ENCODE measurements at regions not wholly inside any gene's neighbourhood (a gene's known extent, or its start where the extent isn't known, plus 50 kb on each side); places are given as distances from the start of the nearest gene placed in this dataset.

- Mint-ChIP-seq H3K4me1 (no peaks in the 10 kb centered on the region), H3K9me3 (no peaks in the 10 kb centered on the region), H3K36me3 (no peaks in the 10 kb centered on the region), H3K27ac (no peak overlapping the region), H3K4me3 (no peak overlapping the region), H3K27me3 (peaks cover 0 to 4% of the 10 kb centered on the region in 2 donors)
- Histone ChIP-seq H3K4me1 (ENCODE audit: insufficient read depth, low read length) (no peaks in the 10 kb centered on the region), H3K27ac (ENCODE audit: low read depth, low read length) (no peak overlapping the region), H3K9me3 (ENCODE audit: control insufficient read depth in 1 of 2, low read length in 2 of 2) (no peaks in the 10 kb centered on the region), H3K36me3 (ENCODE audit: insufficient read depth, low read length) (no peaks in the 10 kb centered on the region), H3K4me3 (ENCODE audit: low read length in 2 of 2) (no peak overlapping the region), H3K27me3 (ENCODE audit: insufficient read depth, low read length) (no peaks in the 10 kb centered on the region)
- POLR2A ChIA-PET (ENCODE audit: partially characterized antibody): no interaction called here
- intact Hi-C loops (cut with micrococcal nuclease): no loop called here
- DNase-seq: no peak
- CTCF ChIA-PET (ENCODE audit: partially characterized antibody): no interaction called here
These were observed 247.5 kb downstream of the MBNL1 start for GRCh38 chr3:152516216-152516615.

GRCh38 chr3:152517502-152517901, 248.8 kb downstream of the MBNL1 start:
- Histone ChIP-seq H3K27me3 (ENCODE audit: insufficient read depth, low read length) (no peaks in the 10 kb centered on the region), H3K4me3 (ENCODE audit: low read length in 2 of 2) (no peak overlapping the region), H3K27ac (ENCODE audit: low read depth, low read length) (no peak overlapping the region), H3K9me3 (ENCODE audit: control insufficient read depth in 1 of 2, low read length in 2 of 2) (no peaks in the 10 kb centered on the region), H3K4me1 (ENCODE audit: insufficient read depth, low read length) (no peaks in the 10 kb centered on the region), H3K36me3 (ENCODE audit: insufficient read depth, low read length) (no peaks in the 10 kb centered on the region)
- H3K36me3 Mint-ChIP-seq: no peaks in the 10 kb centered on the region
- H3K27ac Mint-ChIP-seq: no peak overlapping the region
- CTCF ChIA-PET (ENCODE audit: partially characterized antibody): no interaction called here
- no peaks in the 10 kb centered on the region for H3K9me3 Mint-ChIP-seq
- no peak overlapping the region for H3K4me3 Mint-ChIP-seq
- intact Hi-C loops (cut with micrococcal nuclease): no loop called here
- POLR2A ChIA-PET (ENCODE audit: partially characterized antibody): no interaction called here
- H3K4me1 Mint-ChIP-seq: no peaks in the 10 kb centered on the region
- H3K27me3 Mint-ChIP-seq: peaks cover 0 to 4% of the 10 kb centered on the region in 2 donors
- no peak for DNase-seq

GRCh38 chr3:152518346-152518745, 249.6 kb downstream of the MBNL1 start:
- Histone ChIP-seq H3K27ac (ENCODE audit: low read depth, low read length) (no peak overlapping the region), H3K9me3 (ENCODE audit: control insufficient read depth in 1 of 2, low read length in 2 of 2) (no peaks in the 10 kb centered on the region), H3K4me3 (ENCODE audit: low read length in 2 of 2) (no peak overlapping the region), H3K27me3 (ENCODE audit: insufficient read depth, low read length) (no peaks in the 10 kb centered on the region), H3K36me3 (ENCODE audit: insufficient read depth, low read length) (no peaks in the 10 kb centered on the region), H3K4me1 (ENCODE audit: insufficient read depth, low read length) (no peaks in the 10 kb centered on the region)
- Mint-ChIP-seq H3K9me3 (no peaks in the 10 kb centered on the region), H3K4me1 (no peaks in the 10 kb centered on the region), H3K4me3 (no peak overlapping the region), H3K27me3 (peaks cover 0 to 4% of the 10 kb centered on the region in 2 donors), H3K27ac (peak overlapping the region in 1 of 7 donors; percentile 77), H3K36me3 (no peaks in the 10 kb centered on the region)
- ChIA-PET POLR2A (ENCODE audit: partially characterized antibody) (no interaction called here), CTCF (ENCODE audit: partially characterized antibody) (interaction anchor here (0.9 kb wide), 1 partner anchor 16 kb away, joined by 3 read pairs; no protein-coding TSS in a partner anchor)
- no peak for DNase-seq
- intact Hi-C loops (cut with micrococcal nuclease): no loop called here

- no peak for DNase-seq
- Mint-ChIP-seq H3K27me3 (peaks cover 0 to 4% of the 10 kb centered on the region in 2 donors), H3K4me3 (no peak overlapping the region), H3K9me3 (no peaks in the 10 kb centered on the region), H3K4me1 (no peaks in the 10 kb centered on the region), H3K36me3 (no peaks in the 10 kb centered on the region), H3K27ac (no peak overlapping the region)
- H3K27ac ChIP-seq (ENCODE audit: low read depth, low read length): no peak overlapping the region
- H3K4me1 ChIP-seq (ENCODE audit: insufficient read depth, low read length): no peaks in the 10 kb centered on the region
- H3K4me3 ChIP-seq (ENCODE audit: low read length in 2 of 2): no peak overlapping the region
- no peaks in the 10 kb centered on the region for H3K9me3 ChIP-seq (ENCODE audit: control insufficient read depth in 1 of 2, low read length in 2 of 2)
- H3K36me3 ChIP-seq (ENCODE audit: insufficient read depth, low read length): no peaks in the 10 kb centered on the region
- POLR2A ChIA-PET (ENCODE audit: partially characterized antibody): no interaction called here
- CTCF ChIA-PET (ENCODE audit: partially characterized antibody): interaction anchor here (0.9 kb wide), 1 partner anchor 17 kb away, joined by 3 read pairs; no protein-coding TSS in a partner anchor
- intact Hi-C loops (cut with micrococcal nuclease): no loop called here
- no peaks in the 10 kb centered on the region for H3K27me3 ChIP-seq (ENCODE audit: insufficient read depth, low read length)
These were observed 250.6 kb downstream of the MBNL1 start for GRCh38 chr3:152519376-152519775.

- Mint-ChIP-seq H3K4me1 (no peaks in the 10 kb centered on the region), H3K36me3 (no peaks in the 10 kb centered on the region), H3K27me3 (no peaks in the 10 kb centered on the region), H3K9me3 (no peaks in the 10 kb centered on the region), H3K27ac (no peak overlapping the region), H3K4me3 (no peak overlapping the region)
- Histone ChIP-seq H3K27me3 (ENCODE audit: insufficient read depth, low read length) (no peaks in the 10 kb centered on the region), H3K27ac (ENCODE audit: low read depth, low read length) (no peak overlapping the region), H3K4me3 (ENCODE audit: low read length in 2 of 2) (no peak overlapping the region), H3K36me3 (ENCODE audit: insufficient read depth, low read length) (no peaks in the 10 kb centered on the region), H3K4me1 (ENCODE audit: insufficient read depth, low read length) (no peaks in the 10 kb centered on the region), H3K9me3 (ENCODE audit: control insufficient read depth in 1 of 2, low read length in 2 of 2) (no peaks in the 10 kb centered on the region)
- no peak for DNase-seq
- POLR2A ChIA-PET (ENCODE audit: partially characterized antibody): no interaction called here
- CTCF ChIA-PET (ENCODE audit: partially characterized antibody): interaction anchor here (0.7 to 4.5 kb wide), 4 partner anchors 10 to 466 kb away, joined by 3 to 26 read pairs (median 5); no protein-coding TSS in a partner anchor
- intact Hi-C loops (cut with micrococcal nuclease): loop anchor here (10.0 kb wide), 1 partner anchor 687 kb away; no protein-coding TSS in a partner anchor
These were observed 253.3 kb downstream of the MBNL1 start for GRCh38 chr3:152522036-152522435.

GRCh38 chr3:152524198-152525140, 255.7 kb downstream of the MBNL1 start:
- Histone ChIP-seq H3K9me3 (ENCODE audit: control insufficient read depth in 1 of 2, low read length in 2 of 2) (no peaks in the 10 kb centered on the region), H3K4me3 (ENCODE audit: low read length in 2 of 2) (no peak overlapping the region), H3K27me3 (ENCODE audit: insufficient read depth, low read length) (no peaks in the 10 kb centered on the region), H3K36me3 (ENCODE audit: insufficient read depth, low read length) (no peaks in the 10 kb centered on the region), H3K27ac (ENCODE audit: low read depth, low read length) (no peak overlapping the region), H3K4me1 (ENCODE audit: insufficient read depth, low read length) (no peaks in the 10 kb centered on the region)
- DNase-seq: peak in 4 of 5 donors; percentile 25 to 43 (median 37)
- no peaks in the 10 kb centered on the region for H3K36me3 Mint-ChIP-seq
- ChIA-PET POLR2A (ENCODE audit: partially characterized antibody) (no interaction called here), CTCF (ENCODE audit: partially characterized antibody) (interaction anchor here (0.9 to 4.5 kb wide), 10 partner anchors 12 to 1087 kb away, joined by 3 to 29 read pairs (median 4); no protein-coding TSS in a partner anchor)
- H3K4me1 Mint-ChIP-seq: no peaks in the 10 kb centered on the region
- intact Hi-C loops (cut with micrococcal nuclease): loop anchor here (1.0 to 10.0 kb wide), 6 partner anchors 52 to 1085 kb away; no protein-coding TSS in a partner anchor
- no peak overlapping the region for H3K27ac Mint-ChIP-seq
- H3K9me3 Mint-ChIP-seq: no peaks in the 10 kb centered on the region
- H3K4me3 Mint-ChIP-seq: no peak overlapping the region
- H3K27me3 Mint-ChIP-seq: no peaks in the 10 kb centered on the region

- Histone ChIP-seq H3K9me3 (ENCODE audit: control insufficient read depth in 1 of 2, low read length in 2 of 2) (no peaks in the 10 kb centered on the region), H3K4me1 (ENCODE audit: insufficient read depth, low read length) (no peaks in the 10 kb centered on the region), H3K27me3 (ENCODE audit: insufficient read depth, low read length) (no peaks in the 10 kb centered on the region), H3K27ac (ENCODE audit: low read depth, low read length) (no peak overlapping the region), H3K36me3 (ENCODE audit: insufficient read depth, low read length) (no peaks in the 10 kb centered on the region), H3K4me3 (ENCODE audit: low read length in 2 of 2) (no peak overlapping the region)
- H3K4me1 Mint-ChIP-seq: no peaks in the 10 kb centered on the region
- ChIA-PET POLR2A (ENCODE audit: partially characterized antibody) (no interaction called here), CTCF (ENCODE audit: partially characterized antibody) (no interaction called here)
- DNase-seq: no peak
- H3K27ac Mint-ChIP-seq: no peak overlapping the region
- H3K36me3 Mint-ChIP-seq: peaks cover 0 to 5% of the 10 kb centered on the region in 2 donors
- intact Hi-C loops (cut with micrococcal nuclease): no loop called here
- H3K4me3 Mint-ChIP-seq: no peak overlapping the region
- peaks cover 8% of the 10 kb centered on the region in 2 donors for H3K27me3 Mint-ChIP-seq
- peaks cover 0 to 23% (median 9%) of the 10 kb centered on the region in 8 donors for H3K9me3 Mint-ChIP-seq
These were observed 263.0 kb downstream of the MBNL1 start for GRCh38 chr3:152531717-152532116.

Data from CD4-positive, alpha-beta memory T cell (primary cell).